H9 (cell line): ENCODE measurements at regions not wholly inside any gene's neighbourhood (a gene's known extent, or its start where the extent isn't known, plus 50 kb on each side); places are given as distances from the start of the nearest gene placed in this dataset.
A peak's percentile ranks its signal among the peaks of the same experiment; 100 is the strongest.

Source experiments
- DNase-seq: peaks from one replicate; pipeline ENCODE4 v3.0.0-alpha.2; 2017
- H2AFZ ChIP-seq: one replicate; pipeline ENCODE4 v1.6.1; 2013; ENCODE audit warnings: mild to moderate bottlenecking, low read length, control low read depth, moderate library complexity
- H2AK5ac ChIP-seq: 2 replicates; pipeline ENCODE4 v1.6.1; 2013; ENCODE audit warnings: low read length, control low read depth, mixed read lengths; ENCODE audit not compliant: insufficient read length
- H2BK120ac ChIP-seq: one replicate; pipeline ENCODE4 v1.6.1; 2013; ENCODE audit warnings: low read depth, mild to moderate bottlenecking, low read length, control low read depth, inconsistent platforms; ENCODE audit not compliant: poor library complexity, severe bottlenecking
- H2BK12ac ChIP-seq: 2 replicates; pipeline ENCODE4 v1.6.1; 2013; ENCODE audit warnings: low read length, control low read depth, mixed read lengths, low read depth; ENCODE audit not compliant: insufficient read length
- H2BK15ac ChIP-seq: 2 replicates; pipeline ENCODE4 v1.6.1; 2013; ENCODE audit warnings: low read depth, low read length, control low read depth
- H2BK20ac ChIP-seq: one replicate; pipeline ENCODE4 v1.6.1; 2013; ENCODE audit warnings: low read depth, mild to moderate bottlenecking, low read length, control low read depth, inconsistent platforms; ENCODE audit not compliant: poor library complexity, severe bottlenecking
- H2BK5ac ChIP-seq: 2 replicates; pipeline ENCODE4 v1.6.1; 2013; ENCODE audit warnings: low read length, control low read depth, mixed read lengths; ENCODE audit not compliant: insufficient read length
- H3K14ac ChIP-seq: 2 replicates; pipeline ENCODE4 v1.6.1; 2013; ENCODE audit warnings: low read length, control low read depth; ENCODE audit not compliant: insufficient read depth
- H3K18ac ChIP-seq: 2 replicates; pipeline ENCODE4 v1.6.1; 2013; ENCODE audit warnings: low read depth, mild to moderate bottlenecking, mixed read lengths, low read length, control low read depth; ENCODE audit not compliant: insufficient read length
- H3K23ac ChIP-seq: 2 replicates; pipeline ENCODE4 v1.6.1; 2013; ENCODE audit warnings: low read length, control low read depth, mixed read lengths, low read depth; ENCODE audit not compliant: insufficient read length
- H3K23me2 ChIP-seq: 2 replicates; pipeline ENCODE4 v1.6.1; 2013; ENCODE audit warnings: low read depth, mild to moderate bottlenecking, mixed read lengths, low read length, control low read depth; ENCODE audit not compliant: insufficient read length, poor library complexity, severe bottlenecking
- H3K27ac ChIP-seq: 2 replicates; pipeline ENCODE4 v1.5.1; 2013; ENCODE audit warnings: low read length, control low read depth, mixed read lengths, low read depth; ENCODE audit not compliant: insufficient read length
- H3K27me3 ChIP-seq: 2 replicates; pipeline ENCODE4 v1.6.1; 2013; ENCODE audit warnings: low read length, control low read depth, inconsistent platforms; ENCODE audit not compliant: insufficient read depth
- H3K4ac ChIP-seq: 2 replicates; pipeline ENCODE4 v1.6.1; 2013; ENCODE audit warnings: low read depth, mild to moderate bottlenecking, control low read depth, inconsistent platforms, low read length, moderate library complexity
- H3K4me1 ChIP-seq: 2 replicates; pipeline ENCODE4 v1.6.1; 2013; ENCODE audit warnings: low read length, control low read depth, inconsistent platforms; ENCODE audit not compliant: insufficient read depth
- H3K4me2 ChIP-seq: 2 replicates; pipeline ENCODE4 v1.6.1; 2013; ENCODE audit warnings: low read length, control low read depth, mixed read lengths; ENCODE audit not compliant: insufficient read length, insufficient read depth
- H3K56ac ChIP-seq: 2 replicates; pipeline ENCODE4 v1.6.1; 2013; ENCODE audit warnings: low read depth, mild to moderate bottlenecking, mixed read lengths, low read length, control low read depth; ENCODE audit not compliant: insufficient read length
- H3K79me1 ChIP-seq: 2 replicates; pipeline ENCODE4 v1.6.1; 2013; ENCODE audit warnings: low read depth, mild to moderate bottlenecking, moderate library complexity, low read length, control low read depth, inconsistent platforms; ENCODE audit not compliant: insufficient read depth, poor library complexity, severe bottlenecking
- H3K79me2 ChIP-seq: 2 replicates; pipeline ENCODE4 v1.6.1; 2013; ENCODE audit warnings: low read length, control low read depth, inconsistent platforms; ENCODE audit not compliant: insufficient read depth
- H3K9ac ChIP-seq: 2 replicates; pipeline ENCODE4 v1.6.1; 2013; ENCODE audit warnings: low read length, control low read depth, mixed read lengths; ENCODE audit not compliant: insufficient read length; ENCODE audit errors: extremely low read depth
- H3K9me3 ChIP-seq: one replicate; pipeline ENCODE4 v1.6.1; 2013; ENCODE audit warnings: low read depth, low read length, inconsistent platforms; ENCODE audit not compliant: control insufficient read depth
- H3T11ph ChIP-seq: one replicate; pipeline ENCODE4 v1.6.1; 2013; ENCODE audit warnings: mild to moderate bottlenecking, low read length, control low read depth, inconsistent platforms
- H4K20me1 ChIP-seq: one replicate; pipeline ENCODE4 v1.6.1; 2013; ENCODE audit not compliant: control insufficient read depth, insufficient read length, insufficient read depth
- H4K5ac ChIP-seq: 2 replicates; pipeline ENCODE4 v1.6.1; 2013; ENCODE audit warnings: low read depth, mild to moderate bottlenecking, mixed read lengths, low read length, control low read depth; ENCODE audit not compliant: insufficient read length
- H4K8ac ChIP-seq: replicated peaks from 2 replicates; pipeline ENCODE4 v1.6.1; 2013; ENCODE audit warnings: low read length, control low read depth, mixed read lengths, low read depth; ENCODE audit not compliant: insufficient read length
- H4K91ac ChIP-seq: 2 replicates; pipeline ENCODE4 v1.6.1; 2013; ENCODE audit warnings: low read depth, mild to moderate bottlenecking, moderate library complexity, mixed read lengths, low read length, control low read depth; ENCODE audit not compliant: insufficient read length
- H3K27ac Mint-ChIP-seq, 3 experiments: 2 replicates in 2 of 3; 3 replicates in 1 of 3; pipeline ENCODE4 v1.8.0; 2020 to 2021; ENCODE audit warnings: mixed read lengths in 3 of 3, mild to moderate bottlenecking in 1 of 3, moderate library complexity in 1 of 3
- H3K27me3 Mint-ChIP-seq: 2 replicates; pipeline ENCODE4 v1.8.0; 2021; ENCODE audit warnings: low read depth, mild to moderate bottlenecking, moderate library complexity, mixed read lengths
- H3K36me3 Mint-ChIP-seq, 3 experiments: 2 replicates in 2 of 3; 3 replicates in 1 of 3; pipeline ENCODE4 v1.8.0; 2020 to 2021; ENCODE audit warnings: low read depth in 3 of 3, mixed read lengths in 3 of 3; ENCODE audit not compliant: insufficient read depth in 1 of 3
- H3K4me1 Mint-ChIP-seq, 2 experiments: 2 replicates each; pipeline ENCODE4 v1.8.0; 2020; ENCODE audit warnings: mixed read lengths in 2 of 2
- H3K4me3 Mint-ChIP-seq, 2 experiments: 2 replicates in 1 of 2; 3 replicates in 1 of 2; pipeline ENCODE4 v1.8.0; 2020 to 2021; ENCODE audit warnings: mild to moderate bottlenecking in 2 of 2, mixed read lengths in 2 of 2, moderate library complexity in 1 of 2
- H3K9me3 Mint-ChIP-seq, 2 experiments: 2 replicates in 1 of 2; 3 replicates in 1 of 2; pipeline ENCODE4 v1.8.0; 2020; ENCODE audit warnings: mild to moderate bottlenecking in 2 of 2, mixed read lengths in 2 of 2, moderate library complexity in 1 of 2
- WGBS: extraction: QIAGEN DNeasy Blood & Tissue Kit; methylation state at CpG from one replicate; pipeline ENCODE4 v1.1.7; 2013; ENCODE audit warnings: missing lambda C conversion rate, low lambda C conversion rate, mixed read lengths; ENCODE audit not compliant: insufficient read length; ENCODE audit errors: extremely low coverage; 5-methylcytosine and 5-hydroxymethylcytosine counted together
- TF ChIP-seq, protein P1 (sequence below): fragments of 200-600 bp; sonication (generic); conservative IDR thresholded peaks from 3 replicates; pipeline ENCODE4 v1.8.0; 2021; ENCODE audit warnings: antibody characterized with exemption, mild to moderate bottlenecking

GRCh38 chr7:70870349-70870748 lies 261.6 kb upstream of the GALNT17 start:
- no peaks in the 10 kb centered on the region for H3K4me1 ChIP-seq
- H4K8ac ChIP-seq: no peak overlapping the region
- peaks cover 2 to 15% (median 5%) of the 10 kb centered on the region in 3 experiments for H3K36me3 Mint-ChIP-seq
- no peak overlapping the region for H2AFZ ChIP-seq
- no peak overlapping the region for H3K27ac ChIP-seq
- H2AK5ac ChIP-seq: no peak overlapping the region
- no peak overlapping the region for H4K91ac ChIP-seq
- no peak overlapping the region for H3K23ac ChIP-seq
- H3K56ac ChIP-seq: no peak overlapping the region
- H3K27me3 ChIP-seq: no peaks in the 10 kb centered on the region
- no peak overlapping the region for H2BK20ac ChIP-seq
- H3K23me2 ChIP-seq: peaks cover 3% of the 10 kb centered on the region
- TF ChIP-seq, protein P1, sequence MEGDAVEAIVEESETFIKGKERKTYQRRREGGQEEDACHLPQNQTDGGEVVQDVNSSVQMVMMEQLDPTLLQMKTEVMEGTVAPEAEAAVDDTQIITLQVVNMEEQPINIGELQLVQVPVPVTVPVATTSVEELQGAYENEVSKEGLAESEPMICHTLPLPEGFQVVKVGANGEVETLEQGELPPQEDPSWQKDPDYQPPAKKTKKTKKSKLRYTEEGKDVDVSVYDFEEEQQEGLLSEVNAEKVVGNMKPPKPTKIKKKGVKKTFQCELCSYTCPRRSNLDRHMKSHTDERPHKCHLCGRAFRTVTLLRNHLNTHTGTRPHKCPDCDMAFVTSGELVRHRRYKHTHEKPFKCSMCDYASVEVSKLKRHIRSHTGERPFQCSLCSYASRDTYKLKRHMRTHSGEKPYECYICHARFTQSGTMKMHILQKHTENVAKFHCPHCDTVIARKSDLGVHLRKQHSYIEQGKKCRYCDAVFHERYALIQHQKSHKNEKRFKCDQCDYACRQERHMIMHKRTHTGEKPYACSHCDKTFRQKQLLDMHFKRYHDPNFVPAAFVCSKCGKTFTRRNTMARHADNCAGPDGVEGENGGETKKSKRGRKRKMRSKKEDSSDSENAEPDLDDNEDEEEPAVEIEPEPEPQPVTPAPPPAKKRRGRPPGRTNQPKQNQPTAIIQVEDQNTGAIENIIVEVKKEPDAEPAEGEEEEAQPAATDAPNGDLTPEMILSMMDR: no peak
- no peak for DNase-seq
- H2BK15ac ChIP-seq: no peak overlapping the region
- H2BK12ac ChIP-seq: no peak overlapping the region
- H4K20me1 ChIP-seq: no peaks in the 10 kb centered on the region
- no peak overlapping the region for H4K5ac ChIP-seq
- H3K79me2 ChIP-seq: no peaks in the 10 kb centered on the region
- whole genome bisulfite sequencing: no CpG with 5 or more reads among the region's 5 CpGs
- no peak overlapping the region for H3K18ac ChIP-seq
- no peak overlapping the region for H3K4me3 Mint-ChIP-seq
- H3T11ph ChIP-seq: no peak overlapping the region
- no peak overlapping the region for H3K4ac ChIP-seq
- H3K9ac ChIP-seq: no peak overlapping the region
- H2BK120ac ChIP-seq: no peak overlapping the region
- H3K79me1 ChIP-seq: no peaks in the 10 kb centered on the region
- no peak overlapping the region for H3K4me2 ChIP-seq
- H3K9me3 Mint-ChIP-seq: peaks cover 6 to 22% of the 10 kb centered on the region in 2 experiments
- no peaks in the 10 kb centered on the region for H3K9me3 ChIP-seq
- H2BK5ac ChIP-seq: no peak overlapping the region
- H3K27ac Mint-ChIP-seq: peak overlapping the region in 2 of 3 experiments; percentile 2 to 13; a peak in 3 of 7 replicates
- no peaks in the 10 kb centered on the region; the same call in 1 of the 2 replicates for H3K27me3 Mint-ChIP-seq
- no peak overlapping the region for H3K14ac ChIP-seq
- peaks cover 14 to 17% of the 10 kb centered on the region in 2 experiments for H3K4me1 Mint-ChIP-seq
